ENCODE measurements at regions not wholly inside any gene's neighbourhood (a gene's known extent, or its start where the extent isn't known, plus 50 kb on each side); places are given as distances from the start of the nearest gene placed in this dataset.

DNA sequence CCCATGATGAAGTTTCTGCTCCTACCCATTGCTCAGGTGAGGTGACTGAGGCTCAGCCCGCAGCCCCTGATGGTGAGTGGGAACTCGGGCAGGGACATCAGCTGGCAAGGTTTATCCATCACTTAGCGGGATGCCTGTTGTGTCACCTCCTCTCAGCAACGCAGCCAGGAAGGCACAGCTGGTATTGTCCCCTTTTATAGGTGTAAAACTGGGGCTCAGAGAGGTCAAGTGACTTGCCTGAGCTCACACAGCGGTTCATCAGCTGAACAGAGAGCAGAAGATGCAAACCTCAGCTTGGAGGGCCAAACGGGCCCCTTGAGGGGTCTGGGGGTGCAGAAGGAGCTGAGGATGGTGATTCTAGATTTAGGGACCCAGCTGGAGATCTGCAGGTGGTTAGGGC, 143.6 kb downstream of the PHETA1 start:
- TF ChIP-seq YY1 (IDR thresholded peaks at IDR 0.05; ENCODE audit: insufficient read depth, insufficient read length) (no peak), ZNF274 (IDR thresholded peaks at IDR 0.05; ENCODE audit: low read depth, low read length) (no peak)
